BJ (cell line): ENCODE measurements at regions not wholly inside any gene's neighbourhood (a gene's known extent, or its start where the extent isn't known, plus 50 kb on each side); places are given as distances from the start of the nearest gene placed in this dataset.

Experiments used
- CTCF ChIA-PET: fragments of 350-600 bp; formaldehyde crosslinking; extraction: SDS; loops from one replicate; lab custom pipeline; 2021; ENCODE audit warnings: antibody characterized with exemption, inconsistent platforms; lab: Yijun Ruan, JAX
- POLR2A ChIA-PET: fragments of 300-600 bp; sonication (Branson Sonifier 250); formaldehyde crosslinking; extraction: SDS; loops from one replicate; lab custom pipeline; 2021; ENCODE audit warnings: antibody characterized with exemption; lab: Charles Lee
- DNase-seq: peaks from one replicate; pipeline ENCODE4 v3.0.0-alpha.2; 2011; ENCODE audit warnings: low read depth
- H3K27me3 ChIP-seq: 2 replicates; pipeline ENCODE4 v1.6.0; 2011; ENCODE audit warnings: low read length; ENCODE audit not compliant: control insufficient read depth, insufficient read depth
- H3K36me3 ChIP-seq: 2 replicates; pipeline ENCODE4 v1.5.1; 2011; ENCODE audit warnings: low read length; ENCODE audit not compliant: control insufficient read depth, insufficient read depth
- H3K4me3 ChIP-seq: 2 replicates; pipeline ENCODE4 v1.5.1; 2011; ENCODE audit warnings: low read depth, mild to moderate bottlenecking, control low read depth, low read length
- TF ChIP-seq, protein P1 (sequence below): IDR thresholded peaks from 2 replicates; pipeline ENCODE4 v1.5.1; 2011; ENCODE audit warnings: low read depth, mild to moderate bottlenecking, control low read depth, inconsistent platforms, low read length, moderate library complexity; ENCODE audit not compliant: insufficient read depth

DNA sequence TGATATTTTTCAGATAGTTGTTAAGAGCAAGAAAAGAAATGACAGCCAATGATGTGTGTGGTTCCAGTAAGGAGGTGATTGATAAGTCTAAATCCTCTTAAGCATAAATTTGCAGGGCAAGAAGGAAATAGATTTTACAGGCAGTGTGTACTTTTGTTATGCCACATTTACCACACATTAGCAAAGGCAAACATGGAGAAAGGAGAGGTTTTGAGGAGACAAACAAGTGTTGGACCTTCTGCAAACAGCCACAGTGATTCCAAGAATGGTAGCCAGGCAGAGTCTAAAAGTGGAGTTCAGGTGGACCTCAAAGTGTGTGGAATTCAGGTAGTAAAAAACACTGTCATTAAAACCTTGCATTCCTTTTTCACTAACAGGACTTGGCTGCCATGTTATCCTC is 295.9 kb upstream of the ITGA1 start:
- ChIA-PET CTCF (no interaction called here), POLR2A (no interaction called here)
- no peak for DNase-seq

DNA sequence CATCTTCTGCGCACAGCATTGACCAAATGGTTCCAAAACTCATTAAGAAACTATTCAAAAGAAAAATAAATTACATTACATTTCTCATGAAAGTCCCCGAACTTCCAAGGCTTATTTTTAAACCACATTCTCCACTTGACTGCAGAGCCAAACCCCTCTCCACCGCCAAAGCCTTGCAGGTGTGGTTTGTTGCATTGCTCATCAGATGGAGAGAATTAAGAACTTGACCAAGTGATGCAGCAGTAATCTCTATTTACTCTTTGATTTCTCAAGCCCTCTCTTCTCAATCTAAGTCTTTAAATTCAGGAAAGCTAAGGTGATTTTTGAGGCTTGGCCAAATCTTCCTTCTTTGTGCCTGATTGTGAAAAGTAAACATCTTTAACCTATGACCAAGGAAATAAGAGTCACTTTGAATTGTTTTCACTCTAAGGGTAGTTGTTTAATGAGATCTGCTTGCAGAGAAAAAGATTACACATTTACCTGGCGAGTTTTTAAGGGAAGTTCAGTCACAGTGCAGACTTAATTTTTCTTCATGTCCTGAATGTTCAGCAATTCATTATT is 290.5 kb upstream of the ITGA1 start:
- ChIA-PET CTCF (no interaction called here), POLR2A (no interaction called here)
- no peaks in the 10 kb centered on the region for H3K27me3 ChIP-seq
- H3K4me3 ChIP-seq: no peak overlapping the region
- H3K36me3 ChIP-seq: no peaks in the 10 kb centered on the region
- TF ChIP-seq, protein P1, sequence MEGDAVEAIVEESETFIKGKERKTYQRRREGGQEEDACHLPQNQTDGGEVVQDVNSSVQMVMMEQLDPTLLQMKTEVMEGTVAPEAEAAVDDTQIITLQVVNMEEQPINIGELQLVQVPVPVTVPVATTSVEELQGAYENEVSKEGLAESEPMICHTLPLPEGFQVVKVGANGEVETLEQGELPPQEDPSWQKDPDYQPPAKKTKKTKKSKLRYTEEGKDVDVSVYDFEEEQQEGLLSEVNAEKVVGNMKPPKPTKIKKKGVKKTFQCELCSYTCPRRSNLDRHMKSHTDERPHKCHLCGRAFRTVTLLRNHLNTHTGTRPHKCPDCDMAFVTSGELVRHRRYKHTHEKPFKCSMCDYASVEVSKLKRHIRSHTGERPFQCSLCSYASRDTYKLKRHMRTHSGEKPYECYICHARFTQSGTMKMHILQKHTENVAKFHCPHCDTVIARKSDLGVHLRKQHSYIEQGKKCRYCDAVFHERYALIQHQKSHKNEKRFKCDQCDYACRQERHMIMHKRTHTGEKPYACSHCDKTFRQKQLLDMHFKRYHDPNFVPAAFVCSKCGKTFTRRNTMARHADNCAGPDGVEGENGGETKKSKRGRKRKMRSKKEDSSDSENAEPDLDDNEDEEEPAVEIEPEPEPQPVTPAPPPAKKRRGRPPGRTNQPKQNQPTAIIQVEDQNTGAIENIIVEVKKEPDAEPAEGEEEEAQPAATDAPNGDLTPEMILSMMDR: no peak
- no peak for DNase-seq

More for the DNA sequence above, 295.9 kb upstream of the ITGA1 start:
- Histone ChIP-seq H3K36me3 (no peaks in the 10 kb centered on the region), H3K4me3 (no peak overlapping the region), H3K27me3 (no peaks in the 10 kb centered on the region)
- TF ChIP-seq, protein P1: no peak

DNA sequence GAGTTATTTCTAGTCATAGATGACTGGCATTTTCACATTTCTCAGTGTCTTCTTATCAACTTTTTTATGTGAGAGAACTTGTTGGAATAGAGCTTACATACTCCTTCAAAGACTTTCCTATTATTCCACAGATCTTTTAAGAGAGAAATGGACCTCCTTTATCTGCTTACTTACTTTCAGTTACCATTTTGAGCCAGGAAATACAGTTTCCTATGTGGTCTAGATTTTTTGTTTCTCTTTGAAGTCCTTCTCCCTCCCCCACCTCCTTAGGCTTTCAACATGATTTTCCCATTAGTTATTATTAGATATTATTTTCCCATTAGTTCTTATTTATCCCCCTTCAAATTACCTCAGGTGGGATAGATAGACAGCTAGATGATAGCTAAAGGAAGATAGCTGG is 289.1 kb upstream of the ITGA1 start:
- H3K4me3 ChIP-seq: no peak overlapping the region
- H3K36me3 ChIP-seq: no peaks in the 10 kb centered on the region
- TF ChIP-seq, protein P1: no peak
- H3K27me3 ChIP-seq: no peaks in the 10 kb centered on the region
- POLR2A ChIA-PET: no interaction called here
- no peak for DNase-seq
- CTCF ChIA-PET: no interaction called here

DNA sequence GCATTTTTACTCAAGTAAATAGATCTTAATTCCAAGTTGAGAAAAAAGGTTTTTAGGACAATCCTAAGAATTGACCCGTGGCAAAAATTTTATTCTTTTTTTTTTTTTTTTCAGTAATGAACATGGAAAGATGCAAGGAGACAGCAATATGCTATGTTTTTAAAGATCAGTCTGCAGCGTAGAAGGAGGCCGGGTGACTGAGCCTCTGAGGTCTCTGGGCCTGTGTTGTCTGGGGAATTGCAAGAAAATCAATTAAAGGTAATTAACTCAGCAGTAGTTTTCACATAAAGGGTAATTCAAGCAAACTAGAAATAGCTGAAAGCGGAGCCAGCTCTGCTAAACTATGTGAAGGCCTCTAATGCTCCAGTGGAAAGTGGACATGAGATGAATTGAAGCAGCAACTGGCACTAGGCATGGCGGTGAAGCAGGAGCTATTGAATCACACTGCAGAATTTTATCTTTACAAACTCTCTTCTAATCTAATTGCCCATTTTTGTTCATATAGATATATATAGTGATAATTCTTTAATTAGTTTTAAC is 285.2 kb upstream of the ITGA1 start:
- Histone ChIP-seq H3K27me3 (no peaks in the 10 kb centered on the region), H3K4me3 (no peak overlapping the region), H3K36me3 (no peaks in the 10 kb centered on the region)
- TF ChIP-seq, protein P1: no peak
- POLR2A ChIA-PET: no interaction called here
- CTCF ChIA-PET: no interaction called here
- DNase-seq: no peak

DNA sequence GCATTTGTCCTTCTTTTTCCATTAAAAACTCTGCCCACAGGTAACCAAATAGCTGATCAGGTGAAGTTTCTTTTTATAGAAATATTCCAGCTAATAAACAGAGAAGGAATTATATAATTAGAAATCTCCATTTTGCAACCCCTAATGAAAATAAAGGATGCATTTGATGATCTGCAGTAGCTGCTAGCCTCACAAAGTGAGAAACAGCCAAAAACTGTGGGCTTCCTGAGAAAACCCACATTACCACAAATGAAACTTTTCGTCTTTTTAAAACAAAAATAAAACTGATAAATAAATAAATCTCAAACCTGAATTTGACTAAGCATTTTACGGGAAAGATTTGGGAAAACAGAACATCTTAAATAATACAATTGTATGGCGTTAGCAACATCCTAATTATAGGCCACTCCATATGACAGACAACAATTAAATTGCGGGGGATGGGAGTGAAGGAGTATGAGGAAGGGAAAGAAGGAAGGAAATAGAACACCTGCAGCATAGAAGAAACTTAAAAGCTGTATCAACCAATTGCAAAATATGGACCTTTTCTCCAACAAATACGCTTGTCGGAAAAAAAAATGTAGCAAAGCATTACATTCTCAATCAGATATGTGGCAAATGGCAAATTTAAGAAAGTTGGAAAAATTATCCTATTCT is 283.0 kb upstream of the ITGA1 start:
- Histone ChIP-seq H3K4me3 (no peak overlapping the region), H3K27me3 (no peaks in the 10 kb centered on the region), H3K36me3 (no peaks in the 10 kb centered on the region)
- ChIA-PET POLR2A (no interaction called here), CTCF (no interaction called here)
- DNase-seq: no peak
- TF ChIP-seq, protein P1: no peak
